ENCODE measurements at regions not wholly inside any gene's neighbourhood (a gene's known extent, or its start where the extent isn't known, plus 50 kb on each side); places are given as distances from the start of the nearest gene placed in this dataset.

- DNase-seq (ENCODE audit: low spot score): no peak
Measured at GRCh38 chr5:129223178-129223577, 128.6 kb downstream of the ISOC1 start.

GRCh38 chr5:129228577-129228976 is 134.0 kb downstream of the ISOC1 start:
- no peaks in the 10 kb centered on the region for H3K9me3 ChIP-seq (ENCODE audit: control insufficient read depth in 4 of 4, low read length in 3 of 4)
- H3K27me3 ChIP-seq (ENCODE audit: control insufficient read depth in 4 of 4, insufficient read depth in 4 of 4, low read length in 3 of 4): no peaks in the 10 kb centered on the region
- H3K27ac ChIP-seq (ENCODE audit: low read depth in 1 of 2, low read length in 2 of 2): no peak overlapping the region
- no peak for DNase-seq (ENCODE audit: low spot score)
- peaks cover 0 to 5% (median under 1%) of the 10 kb centered on the region in 4 donors for H3K4me1 ChIP-seq (ENCODE audit: control insufficient read depth in 4 of 4, insufficient read depth in 4 of 4, low read length in 3 of 4)
- WGBS: 68% methylated on average over 3 of the region's 3 CpGs
- no peak overlapping the region for H3K9ac ChIP-seq (ENCODE audit: low read depth in 1 of 2, low read length in 2 of 2)
- no peak overlapping the region for H3K4me3 ChIP-seq (ENCODE audit: low read depth in 1 of 3, low read length in 3 of 3)
- TF ChIP-seq MAX (IDR thresholded peaks at IDR 0.05) (no peak), EGR1 (IDR thresholded peaks at IDR 0.05; ENCODE audit: low read depth in 2 of 2) (no peak), ATF3 (IDR thresholded peaks at IDR 0.05) (no peak), ZBTB33 (IDR thresholded peaks at IDR 0.05) (no peak), HNF4G (IDR thresholded peaks at IDR 0.05) (no peak), JUND (IDR thresholded peaks at IDR 0.05) (no peak), NR2F2 (IDR thresholded peaks at IDR 0.05) (no peak), TAF1 (conservative IDR thresholded peaks at IDR 0.05) (no peak), SP1 (IDR thresholded peaks at IDR 0.05) (no peak), RXRA (IDR thresholded peaks at IDR 0.05) (no peak), FOXA2 (IDR thresholded peaks at IDR 0.05) (no peak)
- H3K36me3 ChIP-seq (ENCODE audit: control insufficient read depth in 4 of 4, insufficient read depth in 3 of 4, low read depth in 1 of 4, low read length in 3 of 4): no peaks in the 10 kb centered on the region

More at GRCh38 chr5:129223178-129223577, 128.6 kb downstream of the ISOC1 start:
- 29% methylated on average over 2 of the region's 2 CpGs for WGBS
- H3K27ac ChIP-seq (ENCODE audit: low read depth in 1 of 2, low read length in 2 of 2): no peak overlapping the region
- H3K9ac ChIP-seq (ENCODE audit: low read depth in 1 of 2, low read length in 2 of 2): no peak overlapping the region
- peaks cover 0 to 3% (median 0%) of the 10 kb centered on the region in 4 donors for H3K36me3 ChIP-seq (ENCODE audit: control insufficient read depth in 4 of 4, insufficient read depth in 3 of 4, low read depth in 1 of 4, low read length in 3 of 4)
- no peak overlapping the region for H3K4me3 ChIP-seq (ENCODE audit: low read depth in 1 of 3, low read length in 3 of 3)
- no peaks in the 10 kb centered on the region for H3K27me3 ChIP-seq (ENCODE audit: control insufficient read depth in 4 of 4, insufficient read depth in 4 of 4, low read length in 3 of 4)
- no peak for TF ChIP-seq GABPA (IDR thresholded peaks at IDR 0.05 in 1 of 2, conservative IDR thresholded peaks at IDR 0.05 in 1 of 2)
- TF ChIP-seq FOXA2 (IDR thresholded peaks at IDR 0.05): no peak
- no peak for TF ChIP-seq CTCF (IDR thresholded peaks at IDR 0.05; ENCODE audit: low read depth, low read length, missing input control)
- TF ChIP-seq HNF4A (conservative IDR thresholded peaks at IDR 0.05): no peak
- no peaks in the 10 kb centered on the region for H3K4me1 ChIP-seq (ENCODE audit: control insufficient read depth in 4 of 4, insufficient read depth in 4 of 4, low read length in 3 of 4)
- no peaks in the 10 kb centered on the region for H3K9me3 ChIP-seq (ENCODE audit: control insufficient read depth in 4 of 4, low read length in 3 of 4)

- H3K4me3 ChIP-seq (ENCODE audit: low read depth in 1 of 3, low read length in 3 of 3): no peak overlapping the region
- H3K27ac ChIP-seq (ENCODE audit: low read depth in 1 of 2, low read length in 2 of 2): no peak overlapping the region
- no peaks in the 10 kb centered on the region for H3K27me3 ChIP-seq (ENCODE audit: control insufficient read depth in 4 of 4, insufficient read depth in 4 of 4, low read length in 3 of 4)
- no peaks in the 10 kb centered on the region for H3K36me3 ChIP-seq (ENCODE audit: control insufficient read depth in 4 of 4, insufficient read depth in 3 of 4, low read depth in 1 of 4, low read length in 3 of 4)
- WGBS: 74% methylated on average over 2 of the region's 2 CpGs
- no peak overlapping the region for H3K9ac ChIP-seq (ENCODE audit: low read depth in 1 of 2, low read length in 2 of 2)
- DNase-seq (ENCODE audit: low spot score): no peak
- no peaks in the 10 kb centered on the region for H3K4me1 ChIP-seq (ENCODE audit: control insufficient read depth in 4 of 4, insufficient read depth in 4 of 4, low read length in 3 of 4)
- no peaks in the 10 kb centered on the region for H3K9me3 ChIP-seq (ENCODE audit: control insufficient read depth in 4 of 4, low read length in 3 of 4)
- TF ChIP-seq GABPA (IDR thresholded peaks at IDR 0.05 in 1 of 2, conservative IDR thresholded peaks at IDR 0.05 in 1 of 2) (no peak), FOXA2 (IDR thresholded peaks at IDR 0.05) (no peak), ZBTB33 (IDR thresholded peaks at IDR 0.05) (no peak), REST (IDR thresholded peaks at IDR 0.05) (no peak), NR2F2 (IDR thresholded peaks at IDR 0.05) (no peak), CTCF (IDR thresholded peaks at IDR 0.05; ENCODE audit: low read depth, low read length, missing input control) (no peak), RXRA (IDR thresholded peaks at IDR 0.05) (no peak)
Measured at GRCh38 chr5:129241755-129242154, 147.2 kb downstream of the ISOC1 start.
